GM23338 (cell line): ENCODE measurements at regions not wholly inside any gene's neighbourhood (a gene's known extent, or its start where the extent isn't known, plus 50 kb on each side); places are given as distances from the start of the nearest gene placed in this dataset.
A peak's percentile ranks its signal among the peaks of the same experiment; 100 is the strongest.

Experiments used
- ATAC-seq: fragments of 200-7000 bp; cut with Tn5 transposase; 3 replicates; pipeline ENCODE4 v1.9.1; 2020
- DNase-seq: peaks from one replicate; pipeline ENCODE4 v3.0.0-alpha.2; 2015; ENCODE audit warnings: low spot score
- H2AFZ ChIP-seq: fragments of 200-600 bp; sonication (generic); 2 replicates; pipeline ENCODE4 v1.8.0; 2016; ENCODE audit warnings: antibody characterized with exemption, mild to moderate bottlenecking, moderate library complexity
- H3F3A ChIP-seq: fragments of 200-600 bp; sonication (generic); replicated peaks from 2 replicates; pipeline ENCODE4 v1.8.0; 2017; ENCODE audit warnings: antibody characterized with exemption, mixed run types, low read depth
- H3K27ac ChIP-seq: fragments of 200-600 bp; sonication (generic); 2 replicates; pipeline ENCODE4 v1.6.1; 2016; ENCODE audit warnings: low read depth
- H3K27me3 ChIP-seq: fragments of 200-600 bp; sonication (generic); 2 replicates; pipeline ENCODE4 v1.8.0; 2016; ENCODE audit warnings: mild to moderate bottlenecking, mixed run types, moderate library complexity; ENCODE audit not compliant: insufficient read depth
- H3K36me3 ChIP-seq: fragments of 200-600 bp; sonication (generic); 2 replicates; pipeline ENCODE4 v1.8.0; 2016; ENCODE audit warnings: mild to moderate bottlenecking; ENCODE audit not compliant: insufficient read depth
- H3K4me1 ChIP-seq: fragments of 200-600 bp; sonication (generic); 2 replicates; pipeline ENCODE4 v1.8.0; 2016; ENCODE audit warnings: mild to moderate bottlenecking, moderate library complexity; ENCODE audit not compliant: insufficient read depth
- H3K4me2 ChIP-seq: fragments of 200-600 bp; sonication (generic); 2 replicates; pipeline ENCODE4 v1.7.1; 2017; ENCODE audit warnings: mixed run types
- H3K4me3 ChIP-seq: fragments of 200-600 bp; sonication (generic); 2 replicates; pipeline ENCODE4 v1.6.1; 2016; ENCODE audit warnings: mixed run types
- H3K79me2 ChIP-seq: fragments of 200-600 bp; sonication (generic); replicated peaks from 2 replicates; pipeline ENCODE4 v1.8.0; 2017; ENCODE audit warnings: mild to moderate bottlenecking; ENCODE audit not compliant: insufficient read depth
- H3K9me2 ChIP-seq: fragments of 200-600 bp; sonication (generic); 2 replicates; pipeline ENCODE4 v1.8.0; 2017; ENCODE audit not compliant: insufficient read depth
- H4K20me1 ChIP-seq: fragments of 200-600 bp; sonication (generic); replicated peaks from 2 replicates; pipeline ENCODE4 v1.8.0; 2017; ENCODE audit warnings: mild to moderate bottlenecking; ENCODE audit not compliant: insufficient read depth
- H3K27ac Mint-ChIP-seq: 2 replicates; pipeline ENCODE4 v1.8.0; 2020; ENCODE audit warnings: inconsistent platforms, mild to moderate bottlenecking, moderate library complexity, mixed read lengths
- H3K27me3 Mint-ChIP-seq: 3 replicates; pipeline ENCODE4 v1.8.0; 2022; ENCODE audit warnings: low read depth, mild to moderate bottlenecking, moderate library complexity, mixed read lengths, inconsistent platforms; ENCODE audit not compliant: insufficient read depth, poor library complexity
- H3K36me3 Mint-ChIP-seq: 3 replicates; pipeline ENCODE4 v1.8.0; 2021; ENCODE audit warnings: low read depth, mild to moderate bottlenecking, inconsistent platforms, moderate library complexity, mixed read lengths
- H3K4me1 Mint-ChIP-seq: 3 replicates; pipeline ENCODE4 v1.8.0; 2020; ENCODE audit warnings: mild to moderate bottlenecking, inconsistent platforms, mixed read lengths
- H3K4me3 Mint-ChIP-seq: 3 replicates; pipeline ENCODE4 v1.8.0; 2021; ENCODE audit warnings: moderate library complexity, mild to moderate bottlenecking, inconsistent platforms, mixed read lengths
- H3K9me3 Mint-ChIP-seq: 3 replicates; pipeline ENCODE4 v1.8.0; 2020; ENCODE audit warnings: moderate library complexity, mild to moderate bottlenecking, inconsistent platforms, mixed read lengths
- EZH2 ChIP-seq: fragments of 200-600 bp; sonication (generic); IDR thresholded peaks from one replicate; pipeline ENCODE4 v1.8.0; 2017; ENCODE audit warnings: antibody characterized with exemption, mild to moderate bottlenecking, low read depth; ENCODE audit not compliant: unreplicated experiment
- EZH2phosphoT487 ChIP-seq: fragments of 200-600 bp; sonication (generic); IDR thresholded peaks from one replicate; pipeline ENCODE4 v1.8.1; 2018; ENCODE audit warnings: antibody characterized with exemption; ENCODE audit not compliant: unreplicated experiment
- POLR2AphosphoS5 ChIP-seq: IDR thresholded peaks from 2 replicates; pipeline ENCODE4 v1.6.1; 2016; ENCODE audit warnings: antibody characterized with exemption, low read depth
- STAT1 ChIP-seq: IDR thresholded peaks from one replicate; pipeline ENCODE4 v1.6.1; 2016; ENCODE audit warnings: antibody characterized with exemption; ENCODE audit not compliant: unreplicated experiment
- ZNF331 ChIP-seq: fragments of 250-450 bp; sonication (Bioruptor Pico); IDR thresholded peaks from 2 replicates; pipeline ENCODE4 v1.5.0; 2020; ENCODE audit warnings: low read depth, mild to moderate bottlenecking, moderate library complexity
- ZNF462 ChIP-seq: fragments of 250-450 bp; sonication (Bioruptor Pico); IDR thresholded peaks from 2 replicates; pipeline ENCODE4 v1.5.0; 2020; ENCODE audit warnings: mild to moderate bottlenecking, moderate library complexity
- TF ChIP-seq, protein P1 (sequence below): IDR thresholded peaks from 2 replicates; pipeline ENCODE4 v1.6.1; 2016; ENCODE audit warnings: antibody characterized with exemption

DNA sequence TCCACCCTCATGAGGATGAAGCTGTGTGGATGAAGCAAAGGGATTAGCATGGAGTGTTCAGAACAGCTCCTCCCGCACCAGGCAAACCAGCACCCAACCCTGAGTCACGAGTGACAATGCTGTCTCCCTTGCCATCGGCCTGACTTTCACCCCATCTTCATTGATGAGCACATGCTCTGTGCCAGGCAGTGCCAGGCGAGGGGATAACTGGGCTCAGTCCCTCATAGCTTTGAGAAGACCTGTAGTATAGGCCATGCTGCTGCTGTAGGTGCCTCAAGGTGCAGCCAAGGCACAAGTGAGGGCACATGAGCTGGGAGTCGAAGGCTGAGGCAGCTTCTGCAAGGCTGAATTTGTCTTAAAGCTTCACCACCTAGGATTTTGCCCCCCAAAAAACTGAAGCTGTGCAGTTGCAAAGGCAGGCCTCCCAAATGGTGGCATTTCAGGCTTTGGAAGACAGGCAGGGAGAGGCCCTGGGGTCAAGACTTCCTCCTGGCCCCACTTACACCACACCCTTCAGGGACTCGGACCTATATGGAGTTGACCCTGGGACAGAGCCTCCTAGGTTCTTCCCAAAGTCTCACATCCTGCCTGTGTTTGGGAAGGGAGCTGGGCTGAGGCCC is 54.2 kb upstream of the GDF10 start:
- DNase-seq: no peak
- H3K9me3 Mint-ChIP-seq: no peaks in the 10 kb centered on the region
- TF ChIP-seq POLR2AphosphoS5 (no peak), ZNF331 (CRISPR knock-in tag) (no peak), EZH2 (no peak), STAT1 (no peak)
- TF ChIP-seq, protein P1, sequence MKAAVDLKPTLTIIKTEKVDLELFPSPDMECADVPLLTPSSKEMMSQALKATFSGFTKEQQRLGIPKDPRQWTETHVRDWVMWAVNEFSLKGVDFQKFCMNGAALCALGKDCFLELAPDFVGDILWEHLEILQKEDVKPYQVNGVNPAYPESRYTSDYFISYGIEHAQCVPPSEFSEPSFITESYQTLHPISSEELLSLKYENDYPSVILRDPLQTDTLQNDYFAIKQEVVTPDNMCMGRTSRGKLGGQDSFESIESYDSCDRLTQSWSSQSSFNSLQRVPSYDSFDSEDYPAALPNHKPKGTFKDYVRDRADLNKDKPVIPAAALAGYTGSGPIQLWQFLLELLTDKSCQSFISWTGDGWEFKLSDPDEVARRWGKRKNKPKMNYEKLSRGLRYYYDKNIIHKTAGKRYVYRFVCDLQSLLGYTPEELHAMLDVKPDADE: no peak
- no peak overlapping the region for H3K27ac Mint-ChIP-seq
- H3K9me2 ChIP-seq: 0 out of 2 replicates have a peak, but pooled peaks cover 6% of the 10 kb centered on the region
- H4K20me1 ChIP-seq: no peaks in the 10 kb centered on the region
- no peak for ATAC-seq
- no peak overlapping the region for H2AFZ ChIP-seq
- H3K4me3 ChIP-seq: no peak overlapping the region
- H3F3A ChIP-seq: no peaks in the 10 kb centered on the region
- no peak overlapping the region for H3K4me2 ChIP-seq
- peaks cover 3% of the 10 kb centered on the region; the same call in 1 of the 3 replicates for H3K4me1 Mint-ChIP-seq
- H3K4me1 ChIP-seq: no peaks in the 10 kb centered on the region
- H3K79me2 ChIP-seq: no peaks in the 10 kb centered on the region
- H3K27ac ChIP-seq: no peak overlapping the region
- H3K27me3 Mint-ChIP-seq: peaks cover 8% of the 10 kb centered on the region
- H3K36me3 ChIP-seq: no peaks in the 10 kb centered on the region
- no peak overlapping the region for H3K4me3 Mint-ChIP-seq
- H3K36me3 Mint-ChIP-seq: no peaks in the 10 kb centered on the region
- no peaks in the 10 kb centered on the region for H3K27me3 ChIP-seq

- no peaks in the 10 kb centered on the region for H4K20me1 ChIP-seq
- H3K36me3 ChIP-seq: no peaks in the 10 kb centered on the region
- H3K36me3 Mint-ChIP-seq: no peaks in the 10 kb centered on the region
- H3K79me2 ChIP-seq: no peaks in the 10 kb centered on the region
- no peak overlapping the region for H3K27ac ChIP-seq
- peaks cover 8% of the 10 kb centered on the region for H3K27me3 Mint-ChIP-seq
- H3K4me2 ChIP-seq: no peak overlapping the region
- H3K9me3 Mint-ChIP-seq: no peaks in the 10 kb centered on the region
- H3F3A ChIP-seq: no peaks in the 10 kb centered on the region
- ATAC-seq (no peak), DNase-seq (no peak)
- H3K4me3 ChIP-seq: no peak overlapping the region
- 0 out of 2 replicates have a peak, but pooled peaks cover 4% of the 10 kb centered on the region for H3K9me2 ChIP-seq
- H3K4me3 Mint-ChIP-seq: no peak overlapping the region
- no peaks in the 10 kb centered on the region for H3K4me1 ChIP-seq
- H3K27me3 ChIP-seq: no peaks in the 10 kb centered on the region
- no peak overlapping the region for H2AFZ ChIP-seq
- peaks cover 3% of the 10 kb centered on the region; the same call in 1 of the 3 replicates for H3K4me1 Mint-ChIP-seq
- H3K27ac Mint-ChIP-seq: peak overlapping the region; percentile 90; the same call in 1 of the 2 replicates
- TF ChIP-seq, protein P1: no peak
- no peak for TF ChIP-seq STAT1
- no peak for TF ChIP-seq ZNF462 (CRISPR knock-in tag)
- no peak for TF ChIP-seq EZH2phosphoT487
Observed at GRCh38 chr10:47246406-47247147, 53.4 kb upstream of the GDF10 start.
